ENCODE measurements at regions not wholly inside any gene's neighbourhood (a gene's known extent, or its start where the extent isn't known, plus 50 kb on each side); places are given as distances from the start of the nearest gene placed in this dataset.

GRCh38 chr7:149664666-149665065 is 108.7 kb downstream of the ZNF467 start:
- H3K36me3 ChIP-seq: no peaks in the 10 kb centered on the region
- peaks cover 0 to 10% (median 0%) of the 10 kb centered on the region in 12 donors for H3K9me3 ChIP-seq
- H3K4me1 ChIP-seq: peaks cover 0 to under 1% (median 0%) of the 10 kb centered on the region in 12 donors
- H3K4me3 ChIP-seq: no peak overlapping the region
- peaks cover 0 to 12% (median 0%) of the 10 kb centered on the region in 9 donors for H3K27me3 ChIP-seq
- no peak overlapping the region for H3K27ac ChIP-seq
- ATAC-seq: no peak
- intact Hi-C loops (cut with DNase I): loop anchor here in 7 of 10 donors (5.0 kb wide), 2 partner anchors 38 to 78 kb away; no protein-coding TSS in a partner anchor
- TF ChIP-seq POLR2A (IDR thresholded peaks at IDR 0.05) (no peak), CTCF (IDR thresholded peaks at IDR 0.05) (no peak)
- DNase-seq: no peak
- WGBS, 4 donors: 68 to 89% (median 79%) methylated on average over 1 of the region's 1 CpG

- Histone ChIP-seq H3K27ac (no peak overlapping the region), H3K4me1 (no peaks in the 10 kb centered on the region), H3K9me3 (peaks cover 0 to 10% (median 0%) of the 10 kb centered on the region in 12 donors), H3K27me3 (peaks cover 0 to 12% (median 0%) of the 10 kb centered on the region in 9 donors), H3K36me3 (no peaks in the 10 kb centered on the region), H3K4me3 (no peak overlapping the region)
- intact Hi-C loops (cut with DNase I): loop anchor here in 4 of 10 donors (5.0 kb wide), 1 partner anchor 78 kb away; no protein-coding TSS in a partner anchor
- 69 to 91% (median 79%) methylated on average over 2 to 5 of the region's 5 CpGs for WGBS, 4 donors
- no peak for TF ChIP-seq CTCF (IDR thresholded peaks at IDR 0.05)
- no peak for TF ChIP-seq POLR2A (IDR thresholded peaks at IDR 0.05)
- DNase-seq (no peak), ATAC-seq (no peak)
Observed at GRCh38 chr7:149664176-149664575, 109.2 kb downstream of the ZNF467 start.

GRCh38 chr7:149662591-149663095 is 110.7 kb downstream of the ZNF467 start:
- intact Hi-C loops (cut with DNase I): loop anchor here in 5 of 10 donors (2.0 to 5.0 kb wide), 2 partner anchors 80 kb away; no protein-coding TSS in a partner anchor
- Histone ChIP-seq H3K36me3 (no peaks in the 10 kb centered on the region), H3K27ac (peak overlapping the region in 1 of 12 donors; percentile 44), H3K27me3 (peaks cover 0 to 12% (median 0%) of the 10 kb centered on the region in 9 donors), H3K9me3 (peaks cover 0 to 10% (median 0%) of the 10 kb centered on the region in 12 donors), H3K4me3 (no peak overlapping the region), H3K4me1 (no peaks in the 10 kb centered on the region)
- peak in 11 of 12 donors; percentile 31 to 55 (median 44) for TF ChIP-seq CTCF (IDR thresholded peaks at IDR 0.05)
- TF ChIP-seq POLR2A (IDR thresholded peaks at IDR 0.05): no peak
- peak; percentile 82 to 93 (median 92) for ATAC-seq
- whole genome bisulfite sequencing, 4 donors: 16 to 39% (median 33%) methylated on average over 4 to 5 of the region's 5 CpGs
- DNase-seq: peak in 4 of 5 donors; percentile 43 to 67 (median 55)

GRCh38 chr7:149655784-149656183 is 117.6 kb downstream of the ZNF467 start:
- WGBS, 4 donors: 40 to 52% (median 47%) methylated on average over 1 of the region's 1 CpG
- Histone ChIP-seq H3K27me3 (peaks cover 0 to 7% (median 0%) of the 10 kb centered on the region in 9 donors), H3K36me3 (no peaks in the 10 kb centered on the region), H3K9me3 (peaks cover 0 to 21% (median 0%) of the 10 kb centered on the region in 12 donors), H3K27ac (no peak overlapping the region), H3K4me3 (no peak overlapping the region), H3K4me1 (no peaks in the 10 kb centered on the region)
- ATAC-seq: no peak
- intact Hi-C loops (cut with DNase I): no loop called here
- DNase-seq: no peak
- TF ChIP-seq CTCF (IDR thresholded peaks at IDR 0.05) (no peak), POLR2A (IDR thresholded peaks at IDR 0.05) (no peak)
